ENCODE measurements at regions not wholly inside any gene's neighbourhood (a gene's known extent, or its start where the extent isn't known, plus 50 kb on each side); places are given as distances from the start of the nearest gene placed in this dataset.

DNA sequence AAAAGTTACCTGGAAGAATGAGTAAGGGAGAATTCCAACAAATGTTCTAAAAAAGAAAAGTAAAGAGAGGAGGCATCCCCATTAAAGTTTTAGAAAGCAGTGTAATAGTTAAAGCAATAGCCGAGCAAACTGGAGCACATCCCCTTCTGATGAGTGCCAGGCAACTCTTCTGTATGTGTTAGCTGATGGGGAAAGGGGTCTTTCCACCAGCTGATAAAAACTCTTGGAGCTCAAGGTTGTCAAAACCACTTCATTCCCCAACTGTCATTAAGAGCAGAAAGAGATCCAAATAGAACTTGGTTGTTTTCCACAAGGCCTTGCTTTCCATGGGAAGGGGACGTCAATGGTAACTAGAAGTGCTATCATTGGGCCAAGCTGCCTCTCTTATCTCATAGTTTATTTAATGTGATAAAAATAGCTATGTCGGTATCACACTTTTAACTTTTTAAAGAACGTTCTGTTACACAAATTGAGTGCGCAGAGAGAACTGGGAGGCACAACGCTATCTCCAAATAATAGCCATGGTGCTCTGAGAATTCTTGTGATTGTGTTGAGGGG is 116.9 kb downstream of the POLR2M start:
- no peak overlapping the region for H3K4me3 ChIP-seq (ENCODE audit: low read depth, low read length)
- H3K36me3 ChIP-seq (ENCODE audit: control insufficient read depth, insufficient read depth, low read length): no peaks in the 10 kb centered on the region
- TF ChIP-seq, protein P1, sequence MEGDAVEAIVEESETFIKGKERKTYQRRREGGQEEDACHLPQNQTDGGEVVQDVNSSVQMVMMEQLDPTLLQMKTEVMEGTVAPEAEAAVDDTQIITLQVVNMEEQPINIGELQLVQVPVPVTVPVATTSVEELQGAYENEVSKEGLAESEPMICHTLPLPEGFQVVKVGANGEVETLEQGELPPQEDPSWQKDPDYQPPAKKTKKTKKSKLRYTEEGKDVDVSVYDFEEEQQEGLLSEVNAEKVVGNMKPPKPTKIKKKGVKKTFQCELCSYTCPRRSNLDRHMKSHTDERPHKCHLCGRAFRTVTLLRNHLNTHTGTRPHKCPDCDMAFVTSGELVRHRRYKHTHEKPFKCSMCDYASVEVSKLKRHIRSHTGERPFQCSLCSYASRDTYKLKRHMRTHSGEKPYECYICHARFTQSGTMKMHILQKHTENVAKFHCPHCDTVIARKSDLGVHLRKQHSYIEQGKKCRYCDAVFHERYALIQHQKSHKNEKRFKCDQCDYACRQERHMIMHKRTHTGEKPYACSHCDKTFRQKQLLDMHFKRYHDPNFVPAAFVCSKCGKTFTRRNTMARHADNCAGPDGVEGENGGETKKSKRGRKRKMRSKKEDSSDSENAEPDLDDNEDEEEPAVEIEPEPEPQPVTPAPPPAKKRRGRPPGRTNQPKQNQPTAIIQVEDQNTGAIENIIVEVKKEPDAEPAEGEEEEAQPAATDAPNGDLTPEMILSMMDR (IDR thresholded peaks at IDR 0.05; ENCODE audit: insufficient read depth, low read length, poor library complexity, severe bottlenecking): no peak
- no peak for DNase-seq (ENCODE audit: low read depth)
- H3K27me3 ChIP-seq (ENCODE audit: control insufficient read depth, insufficient read depth, low read length): no peaks in the 10 kb centered on the region

DNA sequence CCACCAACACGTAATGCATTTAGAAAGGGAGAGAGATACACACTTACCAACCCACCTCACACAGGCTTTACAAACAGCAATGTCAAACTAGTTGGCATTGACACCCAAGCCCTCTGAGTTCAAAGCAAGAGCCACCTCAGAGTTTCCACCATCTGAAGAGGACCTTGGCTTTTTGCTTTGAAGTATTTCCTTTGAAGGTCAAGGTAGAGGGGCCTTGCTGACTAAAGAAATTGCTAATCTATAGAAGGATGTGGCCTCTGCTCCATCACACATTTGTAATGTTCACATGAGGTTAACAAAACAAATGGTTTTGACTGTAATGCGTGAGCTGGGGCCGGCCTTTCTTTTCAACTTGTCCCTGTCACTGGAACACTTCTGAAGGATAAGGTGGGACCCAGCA is 117.7 kb downstream of the POLR2M start:
- TF ChIP-seq, protein P1 (IDR thresholded peaks at IDR 0.05; ENCODE audit: insufficient read depth, low read length, poor library complexity, severe bottlenecking): no peak
- DNase-seq (ENCODE audit: low read depth): no peak
- no peak overlapping the region for H3K4me3 ChIP-seq (ENCODE audit: low read depth, low read length)
- no peaks in the 10 kb centered on the region for H3K36me3 ChIP-seq (ENCODE audit: control insufficient read depth, insufficient read depth, low read length)
- H3K27me3 ChIP-seq (ENCODE audit: control insufficient read depth, insufficient read depth, low read length): no peaks in the 10 kb centered on the region

DNA sequence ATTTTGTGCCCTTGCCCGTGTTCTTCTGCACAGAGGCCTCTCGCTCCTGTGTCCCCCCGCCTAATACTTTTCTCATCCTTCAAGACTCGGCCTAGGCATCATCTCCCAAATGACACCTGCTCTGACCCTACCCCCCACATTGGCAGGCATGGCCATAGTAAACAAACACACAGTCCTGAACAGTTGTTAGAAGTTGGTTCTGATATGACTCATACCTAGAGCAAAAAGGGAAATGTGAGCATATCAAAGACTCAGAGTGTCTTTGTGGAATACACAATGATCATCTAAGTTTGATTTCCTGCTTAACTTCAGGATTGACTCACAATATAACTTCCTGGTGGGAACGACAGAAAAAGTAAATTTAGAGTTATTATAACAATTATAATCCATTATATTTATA is 120.5 kb downstream of the POLR2M start:
- TF ChIP-seq, protein P1 (IDR thresholded peaks at IDR 0.05; ENCODE audit: insufficient read depth, low read length, poor library complexity, severe bottlenecking): no peak
- Histone ChIP-seq H3K4me3 (ENCODE audit: low read depth, low read length) (no peak overlapping the region), H3K27me3 (ENCODE audit: control insufficient read depth, insufficient read depth, low read length) (no peaks in the 10 kb centered on the region), H3K36me3 (ENCODE audit: control insufficient read depth, insufficient read depth, low read length) (no peaks in the 10 kb centered on the region)
- DNase-seq (ENCODE audit: low read depth): no peak

DNA sequence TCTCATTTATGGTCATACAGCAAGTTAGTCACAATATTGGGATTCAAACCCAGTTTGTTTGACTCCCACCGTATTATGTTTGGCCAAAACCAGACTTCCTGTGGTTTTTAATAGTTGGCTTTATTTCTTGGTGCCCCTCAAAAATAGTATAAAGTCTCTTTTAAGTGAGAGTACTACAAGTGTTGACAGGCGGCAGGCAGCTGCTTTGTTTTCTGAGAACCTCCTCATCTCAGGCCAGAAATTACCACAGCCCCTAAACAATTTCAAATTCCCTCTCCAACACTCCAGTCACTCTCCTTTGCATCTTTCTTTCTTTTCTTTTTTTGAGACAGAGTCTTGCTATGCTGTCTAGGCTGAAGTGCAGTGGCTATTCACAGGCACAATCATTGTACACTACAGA is 121.5 kb downstream of the POLR2M start:
- DNase-seq (ENCODE audit: low read depth): no peak
- Histone ChIP-seq H3K4me3 (ENCODE audit: low read depth, low read length) (no peak overlapping the region), H3K36me3 (ENCODE audit: control insufficient read depth, insufficient read depth, low read length) (no peaks in the 10 kb centered on the region), H3K27me3 (ENCODE audit: control insufficient read depth, insufficient read depth, low read length) (no peaks in the 10 kb centered on the region)
- TF ChIP-seq, protein P1 (IDR thresholded peaks at IDR 0.05; ENCODE audit: insufficient read depth, low read length, poor library complexity, severe bottlenecking): no peak

DNA sequence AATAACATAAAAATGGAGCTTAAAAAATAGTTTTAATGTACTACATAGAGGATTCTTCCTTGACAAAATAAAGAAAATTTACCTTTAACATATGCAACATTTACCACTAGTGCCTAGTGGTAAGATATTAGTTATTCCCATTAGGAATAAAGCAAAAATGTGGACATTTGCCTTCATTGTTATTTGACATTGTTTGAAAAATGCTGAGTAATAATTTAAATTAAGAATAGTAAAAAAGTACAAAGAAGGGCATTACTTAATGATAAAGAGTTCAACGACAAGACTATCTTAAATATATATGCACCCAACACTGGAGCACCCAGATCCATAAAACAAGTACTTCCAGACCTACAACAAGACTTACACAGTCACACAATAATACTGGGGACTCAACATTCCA is 125.7 kb downstream of the POLR2M start:
- Histone ChIP-seq H3K27me3 (ENCODE audit: control insufficient read depth, insufficient read depth, low read length) (no peaks in the 10 kb centered on the region), H3K4me3 (ENCODE audit: low read depth, low read length) (no peak overlapping the region), H3K36me3 (ENCODE audit: control insufficient read depth, insufficient read depth, low read length) (no peaks in the 10 kb centered on the region)
- TF ChIP-seq, protein P1 (IDR thresholded peaks at IDR 0.05; ENCODE audit: insufficient read depth, low read length, poor library complexity, severe bottlenecking): no peak
- no peak for DNase-seq (ENCODE audit: low read depth)

DNA sequence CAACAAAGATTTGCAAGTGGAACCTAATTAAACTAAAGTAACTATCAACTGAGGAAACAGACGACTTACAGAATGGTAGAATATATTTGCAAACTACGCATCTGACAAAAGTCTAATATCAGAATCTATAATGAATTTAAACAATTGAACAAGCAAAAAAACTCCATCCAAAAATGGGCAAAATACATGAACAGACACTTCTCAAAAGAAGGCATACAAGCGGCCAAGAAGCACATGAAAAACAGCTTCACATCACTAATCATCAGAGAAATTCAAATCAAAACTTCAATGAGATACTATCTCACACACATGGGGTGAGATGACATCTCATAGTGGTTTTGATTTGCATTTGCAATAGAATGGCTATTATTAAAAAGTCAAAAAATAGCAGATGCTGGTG is 128.6 kb downstream of the POLR2M start:
- TF ChIP-seq, protein P1 (IDR thresholded peaks at IDR 0.05; ENCODE audit: insufficient read depth, low read length, poor library complexity, severe bottlenecking): no peak
- no peaks in the 10 kb centered on the region for H3K27me3 ChIP-seq (ENCODE audit: control insufficient read depth, insufficient read depth, low read length)
- H3K36me3 ChIP-seq (ENCODE audit: control insufficient read depth, insufficient read depth, low read length): no peaks in the 10 kb centered on the region
- H3K4me3 ChIP-seq (ENCODE audit: low read depth, low read length): no peak overlapping the region
- DNase-seq (ENCODE audit: low read depth): no peak
